B cell (primary cell): ENCODE measurements at regions not wholly inside any gene's neighbourhood (a gene's known extent, or its start where the extent isn't known, plus 50 kb on each side); places are given as distances from the start of the nearest gene placed in this dataset.

Experiments
- ATAC-seq: fragments of 200-7000 bp; cut with Tn5 transposase; one replicate; pipeline ENCODE4 v1.10.0; 2021; ENCODE audit warnings: low read depth, mild to moderate bottlenecking, moderate number of reproducible peaks, moderate library complexity
- CTCF ChIA-PET: fragments of 350-600 bp; sonication (Branson Sonifier 250); formaldehyde crosslinking; loops from one replicate; lab custom pipeline; 2021; ENCODE audit warnings: antibody characterized with exemption, inconsistent platforms; lab: Charles Lee
- POLR2A ChIA-PET: fragments of 350-600 bp; sonication (Branson Sonifier 250); formaldehyde crosslinking; loops from one replicate; lab custom pipeline; 2021; ENCODE audit warnings: antibody characterized with exemption; lab: Charles Lee
- DNase-seq: peaks from one replicate; pipeline ENCODE4 v3.0.0; 2013
- H2AFZ ChIP-seq: 2 replicates; pipeline ENCODE4 v1.6.1; 2012; ENCODE audit warnings: mild to moderate bottlenecking, low read depth, low read length; ENCODE audit not compliant: insufficient read depth, poor library complexity, severe bottlenecking
- H3K27ac ChIP-seq, 2 donors: 1 replicate in 1 of 2; 2 replicates in 1 of 2; pipeline ENCODE4 v1.5.1; 2012 to 2013; ENCODE audit warnings: low read length in 2 of 2, mild to moderate bottlenecking in 2 of 2, moderate library complexity in 1 of 2
- H3K27me3 ChIP-seq, 4 experiments: fragments of 200-600 bp in 1 of 4; sonication (generic) in 1 of 4; replicated peaks in 1 of 4; 1 replicate in 2 of 4; 2 replicates in 2 of 4; pipeline versions ENCODE4 v1.6.1 to v1.7.0; 2013 to 2016; ENCODE audit warnings: low read length in 3 of 4, mild to moderate bottlenecking in 2 of 4, mixed read lengths in 1 of 4, moderate library complexity in 1 of 4; ENCODE audit not compliant: insufficient read depth in 4 of 4, control insufficient read depth in 3 of 4; ENCODE audit errors: control extremely low read depth in 1 of 4
- H3K36me3 ChIP-seq, 2 experiments: replicated peaks in 1 of 2; 1 replicate in 1 of 2; 2 replicates in 1 of 2; pipeline versions ENCODE4 v1.6.1 to v1.7.1; 2013; ENCODE audit warnings: low read length in 1 of 2; ENCODE audit not compliant: insufficient read depth in 2 of 2, control insufficient read depth in 1 of 2; ENCODE audit errors: control extremely low read depth in 1 of 2, extremely low read depth in 1 of 2
- H3K4me1 ChIP-seq, 2 donors: fragments of 200-600 bp in 1 of 2; sonication (generic) in 1 of 2; 1 replicate in 1 of 2; 2 replicates in 1 of 2; pipeline versions ENCODE4 v1.5.1 to v1.6.1; 2013 to 2017; ENCODE audit warnings: low read length in 2 of 2; ENCODE audit not compliant: control insufficient read depth in 2 of 2, insufficient read depth in 2 of 2
- H3K4me2 ChIP-seq: replicated peaks from 2 replicates; pipeline ENCODE3; 2012; ENCODE audit warnings: mild to moderate bottlenecking, low read depth, low read length; ENCODE audit not compliant: poor library complexity, severe bottlenecking
- H3K4me3 ChIP-seq, 5 experiments: fragments of 200-600 bp in 1 of 5; sonication (generic) in 1 of 5; 1 replicate in 3 of 5; 2 replicates in 2 of 5; pipeline versions ENCODE4 v1.5.1 to v1.7.0; 2011 to 2016; ENCODE audit warnings: low read length in 4 of 5, mild to moderate bottlenecking in 4 of 5, low read depth in 2 of 5, control low read depth in 1 of 5, moderate library complexity in 1 of 5; ENCODE audit not compliant: insufficient read depth in 1 of 5; ENCODE audit errors: control extremely low read depth in 1 of 5, extremely low read depth in 1 of 5
- H3K79me2 ChIP-seq: fragments of 200-600 bp; sonication (generic); one replicate; pipeline ENCODE4 v1.6.0; 2016; ENCODE audit warnings: low read length; ENCODE audit not compliant: control insufficient read depth, insufficient read depth
- H3K9ac ChIP-seq: fragments of 200-600 bp; sonication (generic); 2 replicates; pipeline ENCODE4 v1.6.1; 2017; ENCODE audit warnings: mild to moderate bottlenecking, low read length, moderate library complexity
- H3K9me3 ChIP-seq, 3 donors: one replicate each; pipeline versions ENCODE4 v1.6.1 to v1.7.1; 2013; ENCODE audit warnings: low read length in 2 of 3; ENCODE audit not compliant: control insufficient read depth in 2 of 3, insufficient read depth in 1 of 3; ENCODE audit errors: control extremely low read depth in 1 of 3
- H4K20me1 ChIP-seq: 2 replicates; pipeline ENCODE4 v1.6.0; 2012; ENCODE audit warnings: mild to moderate bottlenecking, low read length; ENCODE audit not compliant: insufficient read depth, control insufficient read depth, poor library complexity, severe bottlenecking
- H3K27ac Mint-ChIP-seq: one replicate; pipeline ENCODE4 v1.8.0; 2021; ENCODE audit warnings: mixed read lengths
- H3K27me3 Mint-ChIP-seq: one replicate; pipeline ENCODE4 v1.8.0; 2021; ENCODE audit warnings: mixed read lengths
- H3K4me1 Mint-ChIP-seq: one replicate; pipeline ENCODE4 v1.8.0; 2021; ENCODE audit warnings: mixed read lengths
- H3K4me3 Mint-ChIP-seq: one replicate; pipeline ENCODE4 v1.8.0; 2021; ENCODE audit warnings: mixed read lengths
- H3K9me3 Mint-ChIP-seq: one replicate; pipeline ENCODE4 v1.8.0; 2022; ENCODE audit warnings: mixed read lengths; ENCODE audit not compliant: insufficient read depth
- EZH2 ChIP-seq: IDR thresholded peaks from 2 replicates; pipeline ENCODE4 v1.6.1; 2012; ENCODE audit warnings: borderline replicate concordance, low read depth, mild to moderate bottlenecking, moderate library complexity, low read length; ENCODE audit not compliant: insufficient read depth, poor library complexity, severe bottlenecking
- WGBS: methylation state at CpG from one replicate; pipeline ENCODE4 v1.1.5; 2013; ENCODE audit warnings: missing lambda C conversion rate; ENCODE audit not compliant: insufficient coverage; 5-methylcytosine and 5-hydroxymethylcytosine counted together
- intact Hi-C: fragments of 100-400 bp; cut with micrococcal nuclease; formaldehyde crosslinking; loops from one replicate; pipeline ENCODE4 v1.10.0; 2022
- TF ChIP-seq, protein P1 (sequence below): fragments of 200-600 bp; IDR thresholded peaks from one replicate; pipeline ENCODE4 v1.8.0; 2022; ENCODE audit warnings: antibody characterized with exemption, mild to moderate bottlenecking

- no peaks in the 10 kb centered on the region for H3K79me2 ChIP-seq
- no peaks in the 10 kb centered on the region for H3K4me1 ChIP-seq
- Mint-ChIP-seq H3K4me1 (no peaks in the 10 kb centered on the region), H3K27me3 (no peaks in the 10 kb centered on the region), H3K4me3 (no peak overlapping the region), H3K27ac (no peak overlapping the region), H3K9me3 (no peaks in the 10 kb centered on the region)
- H4K20me1 ChIP-seq: no peaks in the 10 kb centered on the region
- H3K27me3 ChIP-seq: no peaks in the 10 kb centered on the region
- peaks cover 0 to 6% (median 0%) of the 10 kb centered on the region in 3 donors for H3K9me3 ChIP-seq
- no peak overlapping the region for H3K4me3 ChIP-seq
- H3K36me3 ChIP-seq: no peaks in the 10 kb centered on the region
- H3K4me2 ChIP-seq: no peak overlapping the region
- no peak overlapping the region for H2AFZ ChIP-seq
- TF ChIP-seq, protein P1, sequence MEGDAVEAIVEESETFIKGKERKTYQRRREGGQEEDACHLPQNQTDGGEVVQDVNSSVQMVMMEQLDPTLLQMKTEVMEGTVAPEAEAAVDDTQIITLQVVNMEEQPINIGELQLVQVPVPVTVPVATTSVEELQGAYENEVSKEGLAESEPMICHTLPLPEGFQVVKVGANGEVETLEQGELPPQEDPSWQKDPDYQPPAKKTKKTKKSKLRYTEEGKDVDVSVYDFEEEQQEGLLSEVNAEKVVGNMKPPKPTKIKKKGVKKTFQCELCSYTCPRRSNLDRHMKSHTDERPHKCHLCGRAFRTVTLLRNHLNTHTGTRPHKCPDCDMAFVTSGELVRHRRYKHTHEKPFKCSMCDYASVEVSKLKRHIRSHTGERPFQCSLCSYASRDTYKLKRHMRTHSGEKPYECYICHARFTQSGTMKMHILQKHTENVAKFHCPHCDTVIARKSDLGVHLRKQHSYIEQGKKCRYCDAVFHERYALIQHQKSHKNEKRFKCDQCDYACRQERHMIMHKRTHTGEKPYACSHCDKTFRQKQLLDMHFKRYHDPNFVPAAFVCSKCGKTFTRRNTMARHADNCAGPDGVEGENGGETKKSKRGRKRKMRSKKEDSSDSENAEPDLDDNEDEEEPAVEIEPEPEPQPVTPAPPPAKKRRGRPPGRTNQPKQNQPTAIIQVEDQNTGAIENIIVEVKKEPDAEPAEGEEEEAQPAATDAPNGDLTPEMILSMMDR: no peak
- no peak for TF ChIP-seq EZH2
- CTCF ChIA-PET: no interaction called here
- POLR2A ChIA-PET: no interaction called here
- intact Hi-C loops: no loop called here
- 72% methylated on average over 3 of the region's 3 CpGs for WGBS
- no peak overlapping the region for H3K27ac ChIP-seq
- no peak overlapping the region for H3K9ac ChIP-seq
- DNase-seq (no peak), ATAC-seq (no peak)
Measured at GRCh38 chr2:4873876-4874593, 818.1 kb upstream of the SOX11 start.

GRCh38 chr2:4882421-4882820 lies 809.8 kb upstream of the SOX11 start:
- no peak for TF ChIP-seq EZH2
- TF ChIP-seq, protein P1: no peak
- Histone ChIP-seq H3K79me2 (no peaks in the 10 kb centered on the region), H2AFZ (no peak overlapping the region), H3K4me2 (no peak overlapping the region), H3K27me3 (no peaks in the 10 kb centered on the region), H4K20me1 (no peaks in the 10 kb centered on the region), H3K36me3 (no peaks in the 10 kb centered on the region), H3K9ac (no peak overlapping the region), H3K9me3 (peaks cover 0 to 14% (median 0%) of the 10 kb centered on the region in 3 donors), H3K27ac (no peak overlapping the region), H3K4me1 (no peaks in the 10 kb centered on the region), H3K4me3 (no peak overlapping the region)
- CTCF ChIA-PET: no interaction called here
- POLR2A ChIA-PET: no interaction called here
- ATAC-seq: no peak
- H3K4me1 Mint-ChIP-seq: no peaks in the 10 kb centered on the region
- H3K9me3 Mint-ChIP-seq: no peaks in the 10 kb centered on the region
- intact Hi-C loops: no loop called here
- no peak for DNase-seq
- no peak overlapping the region for H3K4me3 Mint-ChIP-seq
- H3K27ac Mint-ChIP-seq: no peak overlapping the region
- H3K27me3 Mint-ChIP-seq: no peaks in the 10 kb centered on the region
- WGBS: 20% methylated on average over 1 of the region's 3 CpGs
